ENCODE measurements at regions not wholly inside any gene's neighbourhood (a gene's known extent, or its start where the extent isn't known, plus 50 kb on each side); places are given as distances from the start of the nearest gene placed in this dataset.
"Not testable (repeated sequence)": the region's sequence is repeated elsewhere in the genome, so short reads cannot be mapped to it uniquely, and the experiment has no call there.

DNA sequence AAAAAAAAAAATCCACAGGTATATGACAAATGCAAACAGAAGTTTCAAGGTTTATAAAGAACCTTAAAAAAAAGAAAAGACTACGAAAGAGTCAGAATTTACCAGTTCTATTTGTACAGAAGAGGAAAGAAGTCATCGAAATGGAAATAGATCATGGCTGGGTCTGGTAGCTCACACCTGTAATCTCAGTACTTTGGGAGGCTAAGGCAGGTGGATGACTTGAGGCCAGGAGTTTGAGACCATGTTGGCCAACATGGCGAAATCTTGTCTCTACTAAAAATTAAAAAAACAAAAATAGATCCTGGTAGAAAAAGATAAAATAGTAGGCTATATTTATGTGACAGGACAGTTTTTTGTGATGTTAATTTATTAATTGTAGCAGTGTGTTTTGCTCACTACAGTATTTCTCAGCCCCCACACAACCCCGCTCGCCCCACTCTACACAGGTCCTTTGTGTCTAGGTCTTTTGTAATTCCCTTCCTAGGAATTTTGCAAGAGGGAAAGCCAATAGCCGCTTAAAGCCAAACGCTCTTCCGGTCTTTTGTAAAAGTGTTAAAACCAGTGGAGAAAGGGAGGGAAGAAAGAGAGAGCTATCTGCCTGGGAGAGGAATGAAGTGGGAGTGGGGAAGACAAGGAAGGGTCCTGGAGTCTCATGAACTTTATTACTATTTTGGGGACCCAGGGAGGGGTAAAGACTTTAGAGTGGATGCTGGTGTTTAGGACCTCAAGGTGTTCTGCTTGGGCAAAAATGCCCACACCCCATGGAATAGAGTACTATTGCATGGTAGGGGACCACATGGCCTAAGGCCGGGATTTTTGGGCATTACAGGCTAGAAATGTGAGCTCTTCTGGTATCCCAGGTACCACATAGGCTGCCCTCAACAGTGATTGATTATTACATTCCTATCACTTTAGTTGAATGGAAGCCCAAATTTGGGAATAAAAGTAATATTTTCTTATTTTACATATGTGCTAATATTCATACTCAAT, 59.4 kb upstream of the XPO1 start:
- Mint-ChIP-seq H3K36me3 (ENCODE audit: low read depth) (no peaks in the 10 kb centered on the region), H3K4me3 (ENCODE audit: unreplicated experiment) (no peak overlapping the region), H3K27me3 (ENCODE audit: low read depth) (no peaks in the 10 kb centered on the region), H3K27ac (ENCODE audit: unreplicated experiment) (no peak overlapping the region), H3K9me3 (ENCODE audit: low read depth) (peaks cover 9% of the 10 kb centered on the region), H3K4me1 (ENCODE audit: low read depth) (peaks cover 4% of the 10 kb centered on the region)
- DNase-seq (ENCODE audit: low spot score): no peak
- TF ChIP-seq, protein P1, sequence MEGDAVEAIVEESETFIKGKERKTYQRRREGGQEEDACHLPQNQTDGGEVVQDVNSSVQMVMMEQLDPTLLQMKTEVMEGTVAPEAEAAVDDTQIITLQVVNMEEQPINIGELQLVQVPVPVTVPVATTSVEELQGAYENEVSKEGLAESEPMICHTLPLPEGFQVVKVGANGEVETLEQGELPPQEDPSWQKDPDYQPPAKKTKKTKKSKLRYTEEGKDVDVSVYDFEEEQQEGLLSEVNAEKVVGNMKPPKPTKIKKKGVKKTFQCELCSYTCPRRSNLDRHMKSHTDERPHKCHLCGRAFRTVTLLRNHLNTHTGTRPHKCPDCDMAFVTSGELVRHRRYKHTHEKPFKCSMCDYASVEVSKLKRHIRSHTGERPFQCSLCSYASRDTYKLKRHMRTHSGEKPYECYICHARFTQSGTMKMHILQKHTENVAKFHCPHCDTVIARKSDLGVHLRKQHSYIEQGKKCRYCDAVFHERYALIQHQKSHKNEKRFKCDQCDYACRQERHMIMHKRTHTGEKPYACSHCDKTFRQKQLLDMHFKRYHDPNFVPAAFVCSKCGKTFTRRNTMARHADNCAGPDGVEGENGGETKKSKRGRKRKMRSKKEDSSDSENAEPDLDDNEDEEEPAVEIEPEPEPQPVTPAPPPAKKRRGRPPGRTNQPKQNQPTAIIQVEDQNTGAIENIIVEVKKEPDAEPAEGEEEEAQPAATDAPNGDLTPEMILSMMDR (IDR thresholded peaks at IDR 0.05): no peak

DNA sequence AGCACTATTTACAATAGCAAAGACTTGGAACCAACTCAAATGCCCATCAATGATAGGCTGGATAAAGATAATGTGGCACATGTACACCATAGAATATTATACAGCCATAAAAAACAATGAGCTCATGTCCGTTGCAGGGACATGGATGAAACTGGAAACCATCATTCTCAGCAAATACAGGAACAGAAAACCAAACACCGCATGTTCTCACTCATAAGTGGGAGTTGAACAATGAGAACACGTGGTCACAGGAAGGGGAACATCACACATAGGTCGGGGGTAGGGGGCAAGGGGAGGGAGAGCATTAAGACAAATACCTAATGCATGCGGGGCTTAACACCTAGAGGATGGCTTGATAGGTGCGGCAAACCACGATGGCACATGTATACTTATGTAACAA, 56.0 kb upstream of the XPO1 start:
- not testable (repeated sequence) for H3K27me3 Mint-ChIP-seq (ENCODE audit: low read depth); DNase-seq (ENCODE audit: low spot score); H3K36me3 Mint-ChIP-seq (ENCODE audit: low read depth); H3K27ac Mint-ChIP-seq (ENCODE audit: unreplicated experiment); H3K9me3 Mint-ChIP-seq (ENCODE audit: low read depth); H3K4me1 Mint-ChIP-seq (ENCODE audit: low read depth); H3K4me3 Mint-ChIP-seq (ENCODE audit: unreplicated experiment)

DNA sequence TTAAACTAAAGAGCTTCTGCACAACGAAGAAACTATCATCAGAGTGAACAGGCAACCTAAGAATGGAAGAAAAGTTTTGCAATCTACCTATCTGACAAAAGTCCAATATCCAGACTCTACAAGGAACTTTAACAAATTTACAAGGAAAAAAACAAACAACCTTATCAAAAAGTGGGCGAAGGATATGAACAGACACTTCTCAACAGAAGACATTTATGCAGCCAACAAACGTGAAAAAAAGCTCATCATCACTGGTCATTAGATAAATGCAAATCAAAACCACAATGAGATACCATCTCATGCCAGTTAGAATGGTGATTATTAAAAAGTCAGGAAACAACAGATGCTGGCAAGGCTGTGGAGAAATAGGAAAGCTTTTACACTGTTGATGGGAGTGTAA, 55.5 kb upstream of the XPO1 start:
- not testable (repeated sequence) for H3K27ac Mint-ChIP-seq (ENCODE audit: unreplicated experiment); H3K27me3 Mint-ChIP-seq (ENCODE audit: low read depth); H3K36me3 Mint-ChIP-seq (ENCODE audit: low read depth); H3K4me3 Mint-ChIP-seq (ENCODE audit: unreplicated experiment); H3K4me1 Mint-ChIP-seq (ENCODE audit: low read depth); DNase-seq (ENCODE audit: low spot score); H3K9me3 Mint-ChIP-seq (ENCODE audit: low read depth)

DNA sequence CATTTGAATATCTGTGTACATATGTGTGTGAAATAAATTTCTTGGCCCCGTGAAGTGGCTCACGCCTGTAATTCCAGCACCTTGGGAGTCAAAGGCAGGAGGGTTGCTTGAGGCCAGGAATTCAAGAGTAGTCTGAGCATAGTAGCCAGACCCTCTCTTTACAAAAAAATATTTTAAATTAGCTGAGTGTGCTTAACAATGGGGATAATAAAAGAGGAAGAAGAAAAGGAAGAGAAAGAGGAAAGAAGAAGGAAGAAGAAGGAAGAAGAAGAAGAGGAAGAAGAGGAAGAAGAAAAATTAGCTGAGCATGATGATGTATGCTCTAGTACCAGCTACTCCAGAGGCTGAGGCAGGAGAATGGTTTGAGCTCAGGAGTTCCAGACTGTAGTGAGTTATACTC, 52.1 kb upstream of the XPO1 start:
- no peaks in the 10 kb centered on the region for H3K4me1 Mint-ChIP-seq (ENCODE audit: low read depth)
- no peak overlapping the region for H3K27ac Mint-ChIP-seq (ENCODE audit: unreplicated experiment)
- DNase-seq (ENCODE audit: low spot score): no peak

DNA sequence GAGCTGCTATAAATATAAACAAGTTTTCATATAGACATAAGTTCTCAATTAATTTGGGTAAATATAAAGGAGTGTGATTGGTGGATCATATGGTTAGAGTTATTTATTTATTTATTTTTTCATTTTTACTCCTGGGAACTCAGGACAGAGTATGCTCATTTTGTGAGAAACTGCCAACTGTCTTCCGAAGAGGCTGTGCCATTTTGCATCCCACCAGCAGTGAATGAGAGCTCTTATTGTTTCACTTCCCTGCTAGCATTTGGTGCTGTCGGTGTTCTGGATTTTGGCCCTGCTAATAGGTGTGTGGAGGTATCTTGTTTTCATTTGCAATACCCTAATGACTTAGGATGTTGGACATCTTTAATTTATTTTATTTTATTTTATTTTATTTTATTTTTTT, 50.4 kb upstream of the XPO1 start:
- Mint-ChIP-seq H3K36me3 (ENCODE audit: low read depth) (peaks cover 2% of the 10 kb centered on the region), H3K27me3 (ENCODE audit: low read depth) (peaks cover 8% of the 10 kb centered on the region), H3K4me3 (ENCODE audit: unreplicated experiment) (no peak overlapping the region), H3K4me1 (ENCODE audit: low read depth) (no peaks in the 10 kb centered on the region), H3K9me3 (ENCODE audit: low read depth) (peaks cover 6% of the 10 kb centered on the region), H3K27ac (ENCODE audit: unreplicated experiment) (no peak overlapping the region)
- TF ChIP-seq, protein P1 (IDR thresholded peaks at IDR 0.05): no peak
- DNase-seq (ENCODE audit: low spot score): no peak

More for the DNA sequence above, 52.1 kb upstream of the XPO1 start:
- Mint-ChIP-seq H3K4me3 (ENCODE audit: unreplicated experiment) (no peak overlapping the region), H3K27me3 (ENCODE audit: low read depth) (peaks cover 8% of the 10 kb centered on the region), H3K36me3 (ENCODE audit: low read depth) (peaks cover 2% of the 10 kb centered on the region), H3K9me3 (ENCODE audit: low read depth) (peaks cover 9% of the 10 kb centered on the region)
- TF ChIP-seq, protein P1 (IDR thresholded peaks at IDR 0.05): no peak
